ENCODE measurements at regions not wholly inside any gene's neighbourhood (a gene's known extent, or its start where the extent isn't known, plus 50 kb on each side); places are given as distances from the start of the nearest gene placed in this dataset.

GRCh38 chr14:87156878-87157277, 836.1 kb downstream of the GALC start:
- ChIA-PET POLR2A (no interaction called here), CTCF (no interaction called here)
- H3K4me3 ChIP-seq (ENCODE audit: low read depth, low read length) = no peak overlapping the region
- TF ChIP-seq CTCF (IDR thresholded peaks at IDR 0.05; ENCODE audit: insufficient read depth, low read length, missing control alignments) = no peak
- no peak for DNase-seq (ENCODE audit: low read depth, low spot score)

- ChIA-PET POLR2A (no interaction called here), CTCF (no interaction called here)
- TF ChIP-seq CTCF (IDR thresholded peaks at IDR 0.05; ENCODE audit: insufficient read depth, low read length, missing control alignments) = no peak
- H3K4me3 ChIP-seq (ENCODE audit: low read depth, low read length) = no peak overlapping the region
- no peak for DNase-seq (ENCODE audit: low read depth, low spot score)
Observed at GRCh38 chr14:87155856-87156488, 837.0 kb downstream of the GALC start.

GRCh38 chr14:87153901-87154300, 839.1 kb downstream of the GALC start:
- TF ChIP-seq CTCF (IDR thresholded peaks at IDR 0.05; ENCODE audit: insufficient read depth, low read length, missing control alignments) = no peak
- POLR2A ChIA-PET = no interaction called here
- no peak overlapping the region for H3K4me3 ChIP-seq (ENCODE audit: low read depth, low read length)
- CTCF ChIA-PET = no interaction called here
- DNase-seq (ENCODE audit: low read depth, low spot score) = no peak

GRCh38 chr14:87153391-87153790, 839.6 kb downstream of the GALC start:
- TF ChIP-seq CTCF (IDR thresholded peaks at IDR 0.05; ENCODE audit: insufficient read depth, low read length, missing control alignments) = no peak
- POLR2A ChIA-PET = no interaction called here
- CTCF ChIA-PET = no interaction called here

GRCh38 chr14:87152693-87153092, 840.3 kb downstream of the GALC start:
- ChIA-PET POLR2A (no interaction called here), CTCF (no interaction called here)
- no peak for DNase-seq (ENCODE audit: low read depth, low spot score)
- no peak overlapping the region for H3K4me3 ChIP-seq (ENCODE audit: low read depth, low read length)
- no peak for TF ChIP-seq CTCF (IDR thresholded peaks at IDR 0.05; ENCODE audit: insufficient read depth, low read length, missing control alignments)

More at GRCh38 chr14:87153391-87153790, 839.6 kb downstream of the GALC start:
- DNase-seq (ENCODE audit: low read depth, low spot score) = no peak
- H3K4me3 ChIP-seq (ENCODE audit: low read depth, low read length) = no peak overlapping the region

- no peak overlapping the region for H3K4me3 ChIP-seq (ENCODE audit: low read depth, low read length)
- ChIA-PET POLR2A (no interaction called here), CTCF (no interaction called here)
- peak; percentile 28 for DNase-seq (ENCODE audit: low read depth, low spot score)
- TF ChIP-seq CTCF (IDR thresholded peaks at IDR 0.05; ENCODE audit: insufficient read depth, low read length, missing control alignments) = no peak
Observed at GRCh38 chr14:87149583-87150354, 843.2 kb downstream of the GALC start.

Measured in AG04449 (cell line).